Smooth muscle cell (in vitro differentiated cells): ENCODE measurements at regions not wholly inside any gene's neighbourhood (a gene's known extent, or its start where the extent isn't known, plus 50 kb on each side); places are given as distances from the start of the nearest gene placed in this dataset.

Experiments
- DNase-seq: peaks from one replicate; lab custom pipeline; 2025; ENCODE audit not compliant: unreplicated experiment; lab: John Stamatoyannopoulos, UW
- H2AFZ ChIP-seq: fragments of 200-600 bp; sonication (generic); 2 replicates; pipeline ENCODE4 v1.6.0; 2016; ENCODE audit warnings: antibody characterized with exemption, low read depth, mild to moderate bottlenecking
- H3F3A ChIP-seq: fragments of 200-600 bp; sonication (generic); 2 replicates; pipeline ENCODE4 v1.6.0; 2017; ENCODE audit warnings: antibody characterized with exemption, low read depth
- H3K27ac ChIP-seq: fragments of 200-600 bp; sonication (generic); 2 replicates; pipeline ENCODE4 v1.5.1; 2016; ENCODE audit warnings: low read depth, mild to moderate bottlenecking
- H3K27me3 ChIP-seq: fragments of 200-600 bp; sonication (generic); 2 replicates; pipeline ENCODE4 v1.6.1; 2016; ENCODE audit warnings: low read depth, mild to moderate bottlenecking
- H3K36me3 ChIP-seq: fragments of 200-600 bp; sonication (generic); 2 replicates; pipeline ENCODE4 v1.5.1; 2016; ENCODE audit warnings: low read depth
- H3K4me1 ChIP-seq: fragments of 200-600 bp; sonication (generic); 2 replicates; pipeline ENCODE4 v1.5.1; 2016; ENCODE audit warnings: low read depth
- H3K4me2 ChIP-seq: fragments of 200-600 bp; sonication (generic); 2 replicates; pipeline ENCODE4 v1.6.0; 2016; ENCODE audit warnings: mild to moderate bottlenecking
- H3K4me3 ChIP-seq: fragments of 200-600 bp; sonication (generic); 2 replicates; pipeline ENCODE4 v1.5.1; 2016; ENCODE audit warnings: mild to moderate bottlenecking
- H3K79me2 ChIP-seq: fragments of 200-600 bp; sonication (generic); 2 replicates; pipeline ENCODE4 v1.6.0; 2016; ENCODE audit warnings: low read depth, mild to moderate bottlenecking
- H3K9ac ChIP-seq: fragments of 200-600 bp; sonication (generic); 2 replicates; pipeline ENCODE4 v1.6.0; 2016; ENCODE audit warnings: low read depth
- H3K9me3 ChIP-seq: fragments of 200-600 bp; sonication (generic); replicated peaks from 2 replicates; pipeline ENCODE4 v1.5.1; 2016; ENCODE audit warnings: low read depth
- H4K20me1 ChIP-seq: fragments of 200-600 bp; sonication (generic); 2 replicates; pipeline ENCODE4 v1.6.0; 2016; ENCODE audit warnings: low read depth
- CTCF ChIP-seq: fragments of 200-600 bp; sonication (generic); IDR thresholded peaks from 2 replicates; pipeline ENCODE4 v1.5.1; 2017; ENCODE audit warnings: borderline replicate concordance, mild to moderate bottlenecking, antibody characterized with exemption; ENCODE audit not compliant: insufficient read depth, poor library complexity, severe bottlenecking
- WGBS: methylation state at CpG from one replicate; pipeline ENCODE4 v1.1.7; 2016; ENCODE audit warnings: low lambda C conversion rate; 5-methylcytosine and 5-hydroxymethylcytosine counted together

GRCh38 chr4:170743633-170744032 lies 653.9 kb upstream of the AADAT start:
- Histone ChIP-seq H3K79me2 (no peaks in the 10 kb centered on the region), H3K4me2 (no peak overlapping the region), H3K9me3 (no peaks in the 10 kb centered on the region), H3K4me3 (no peak overlapping the region), H4K20me1 (no peaks in the 10 kb centered on the region), H3K27ac (no peak overlapping the region), H3K27me3 (no peaks in the 10 kb centered on the region), H3K4me1 (no peaks in the 10 kb centered on the region), H3F3A (no peaks in the 10 kb centered on the region), H3K9ac (no peak overlapping the region), H2AFZ (no peak overlapping the region), H3K36me3 (no peaks in the 10 kb centered on the region)
- TF ChIP-seq CTCF, result no peak
- WGBS, result 91% methylated on average over 13 of the region's 13 CpGs
- no peak for DNase-seq

- H3K4me3 ChIP-seq, result no peak overlapping the region
- no peaks in the 10 kb centered on the region for H3K4me1 ChIP-seq
- DNase-seq, result no peak
- no peak overlapping the region for H3K4me2 ChIP-seq
- H3K9me3 ChIP-seq, result no peaks in the 10 kb centered on the region
- H3K27ac ChIP-seq, result no peak overlapping the region
- 78% methylated on average over 4 of the region's 4 CpGs for WGBS
- H3K79me2 ChIP-seq, result no peaks in the 10 kb centered on the region
- no peaks in the 10 kb centered on the region for H3K27me3 ChIP-seq
- no peaks in the 10 kb centered on the region for H3K36me3 ChIP-seq
- H2AFZ ChIP-seq, result no peak overlapping the region
- no peaks in the 10 kb centered on the region for H3F3A ChIP-seq
- TF ChIP-seq CTCF, result no peak
- H4K20me1 ChIP-seq, result no peaks in the 10 kb centered on the region
- no peak overlapping the region for H3K9ac ChIP-seq
Measured at GRCh38 chr4:170741856-170742255, 652.1 kb upstream of the AADAT start.

- DNase-seq, result no peak
- no peaks in the 10 kb centered on the region for H3K9me3 ChIP-seq
Measured at GRCh38 chr4:170736710-170737109, 647.0 kb upstream of the AADAT start.

More at GRCh38 chr4:170736710-170737109, 647.0 kb upstream of the AADAT start:
- Histone ChIP-seq H3K79me2 (no peaks in the 10 kb centered on the region), H3K27me3 (no peaks in the 10 kb centered on the region), H3K27ac (no peak overlapping the region), H3K4me2 (no peak overlapping the region), H3K36me3 (no peaks in the 10 kb centered on the region), H3K4me3 (no peak overlapping the region), H3K4me1 (no peaks in the 10 kb centered on the region), H3K9ac (no peak overlapping the region), H4K20me1 (no peaks in the 10 kb centered on the region), H3F3A (no peaks in the 10 kb centered on the region), H2AFZ (no peak overlapping the region)
- TF ChIP-seq CTCF, result no peak
